ENCODE measurements at regions not wholly inside any gene's neighbourhood (a gene's known extent, or its start where the extent isn't known, plus 50 kb on each side); places are given as distances from the start of the nearest gene placed in this dataset.
"Not testable (repeated sequence)": the region's sequence is repeated elsewhere in the genome, so short reads cannot be mapped to it uniquely, and the experiment has no call there.

DNA sequence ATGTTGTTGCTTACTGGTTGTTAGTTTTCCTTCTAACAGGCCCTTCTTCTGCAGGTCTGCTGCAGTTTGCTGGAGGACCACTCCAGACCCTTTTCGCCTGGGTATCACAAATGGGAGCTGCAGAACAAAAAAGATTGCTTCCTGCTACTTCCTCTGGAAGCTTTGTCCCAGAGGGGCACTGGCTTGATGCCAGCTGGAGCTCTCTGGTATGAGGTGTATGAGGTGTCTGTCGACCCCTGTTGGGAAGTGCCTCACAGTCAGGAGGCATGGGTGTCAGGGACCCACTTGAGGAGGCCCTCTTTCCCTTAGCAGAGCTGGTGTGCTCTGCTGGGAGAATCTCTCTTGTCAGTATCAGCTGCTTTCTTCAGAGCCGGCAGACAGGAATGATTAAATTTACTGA is 127.4 kb upstream of the EDA2R start:
- peaks cover 0 to 12% of the 10 kb centered on the region in 2 donors for H3K9me3 ChIP-seq
- TF ChIP-seq POLR2AphosphoS5 (IDR thresholded peaks at IDR 0.05) (no peak), POLR2A (IDR thresholded peaks at IDR 0.05) (no peak)
- TF ChIP-seq, protein P1, sequence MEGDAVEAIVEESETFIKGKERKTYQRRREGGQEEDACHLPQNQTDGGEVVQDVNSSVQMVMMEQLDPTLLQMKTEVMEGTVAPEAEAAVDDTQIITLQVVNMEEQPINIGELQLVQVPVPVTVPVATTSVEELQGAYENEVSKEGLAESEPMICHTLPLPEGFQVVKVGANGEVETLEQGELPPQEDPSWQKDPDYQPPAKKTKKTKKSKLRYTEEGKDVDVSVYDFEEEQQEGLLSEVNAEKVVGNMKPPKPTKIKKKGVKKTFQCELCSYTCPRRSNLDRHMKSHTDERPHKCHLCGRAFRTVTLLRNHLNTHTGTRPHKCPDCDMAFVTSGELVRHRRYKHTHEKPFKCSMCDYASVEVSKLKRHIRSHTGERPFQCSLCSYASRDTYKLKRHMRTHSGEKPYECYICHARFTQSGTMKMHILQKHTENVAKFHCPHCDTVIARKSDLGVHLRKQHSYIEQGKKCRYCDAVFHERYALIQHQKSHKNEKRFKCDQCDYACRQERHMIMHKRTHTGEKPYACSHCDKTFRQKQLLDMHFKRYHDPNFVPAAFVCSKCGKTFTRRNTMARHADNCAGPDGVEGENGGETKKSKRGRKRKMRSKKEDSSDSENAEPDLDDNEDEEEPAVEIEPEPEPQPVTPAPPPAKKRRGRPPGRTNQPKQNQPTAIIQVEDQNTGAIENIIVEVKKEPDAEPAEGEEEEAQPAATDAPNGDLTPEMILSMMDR (IDR thresholded peaks at IDR 0.05): no peak
- no peak overlapping the region for H3K4me3 ChIP-seq
- H3K4me1 ChIP-seq: no peaks in the 10 kb centered on the region
- no peaks in the 10 kb centered on the region for H3K36me3 ChIP-seq
- intact Hi-C loops (cut with DNase I; ENCODE audit: low total_unique reads): no loop called here
- no peak for DNase-seq (ENCODE audit: low spot score in 2 of 2)
- no peak overlapping the region for H3K27ac ChIP-seq
- H3K27me3 ChIP-seq: peaks cover 0 to 9% of the 10 kb centered on the region in 2 donors

DNA sequence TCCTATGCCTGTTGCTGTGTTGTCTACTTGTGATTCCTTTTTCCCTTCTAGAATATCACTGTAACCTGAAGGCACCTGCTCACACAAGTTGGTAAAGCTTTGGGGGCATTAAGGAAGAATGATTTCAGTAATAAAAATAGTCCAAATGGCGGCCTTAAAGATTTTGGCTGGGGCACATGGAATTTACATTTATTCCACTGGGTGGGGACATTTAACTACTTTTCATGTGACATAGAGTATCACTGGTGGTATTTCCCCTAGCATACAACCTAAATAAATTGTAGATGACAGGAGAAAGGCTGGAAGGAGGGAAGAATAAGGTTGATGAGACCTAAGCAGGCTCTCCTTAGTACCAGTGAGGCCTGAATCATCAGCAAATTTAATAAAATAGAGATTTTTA is 121.8 kb upstream of the EDA2R start:
- intact Hi-C loops (cut with DNase I; ENCODE audit: low total_unique reads): no loop called here
- no peak overlapping the region for H3K4me3 ChIP-seq
- H3K27ac ChIP-seq: no peak overlapping the region
- H3K4me1 ChIP-seq: no peaks in the 10 kb centered on the region
- TF ChIP-seq POLR2AphosphoS5 (IDR thresholded peaks at IDR 0.05) (no peak), POLR2A (IDR thresholded peaks at IDR 0.05) (no peak)
- TF ChIP-seq, protein P1 (IDR thresholded peaks at IDR 0.05): no peak
- DNase-seq (ENCODE audit: low spot score in 2 of 2): no peak
- H3K36me3 ChIP-seq: no peaks in the 10 kb centered on the region
- H3K9me3 ChIP-seq: peaks cover 0 to 8% of the 10 kb centered on the region in 2 donors
- H3K27me3 ChIP-seq: peaks cover 0 to 6% of the 10 kb centered on the region in 2 donors

DNA sequence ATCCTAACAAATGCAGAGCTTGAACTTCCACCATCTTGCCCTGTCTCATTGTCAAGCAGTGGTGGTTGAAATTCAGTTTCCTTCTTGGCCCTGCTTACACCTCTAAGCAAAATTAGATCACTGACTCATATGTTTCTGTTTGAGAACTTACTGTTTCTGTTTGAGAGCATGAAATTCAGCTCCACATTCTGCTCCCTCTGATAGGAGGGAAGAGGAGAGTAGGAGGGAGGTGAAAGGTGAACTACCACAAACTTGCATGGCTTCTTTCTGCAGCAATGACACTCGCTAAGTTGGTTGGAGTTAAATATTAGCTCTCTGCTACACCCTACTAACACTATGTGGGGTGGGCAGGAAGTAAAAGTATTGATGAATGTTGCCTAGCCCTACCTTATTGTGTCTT is 117.8 kb upstream of the EDA2R start:
- H3K4me1 ChIP-seq: no peaks in the 10 kb centered on the region
- H3K4me3 ChIP-seq: no peak overlapping the region
- peaks cover 0 to 8% of the 10 kb centered on the region in 2 donors for H3K9me3 ChIP-seq
- no peak for DNase-seq (ENCODE audit: low spot score in 2 of 2)
- TF ChIP-seq POLR2A (IDR thresholded peaks at IDR 0.05) (no peak), POLR2AphosphoS5 (IDR thresholded peaks at IDR 0.05) (no peak)
- TF ChIP-seq, protein P1 (IDR thresholded peaks at IDR 0.05): no peak
- H3K36me3 ChIP-seq: no peaks in the 10 kb centered on the region
- peaks cover 0 to 6% of the 10 kb centered on the region in 2 donors for H3K27me3 ChIP-seq
- intact Hi-C loops (cut with DNase I; ENCODE audit: low total_unique reads): no loop called here
- H3K27ac ChIP-seq: no peak overlapping the region

DNA sequence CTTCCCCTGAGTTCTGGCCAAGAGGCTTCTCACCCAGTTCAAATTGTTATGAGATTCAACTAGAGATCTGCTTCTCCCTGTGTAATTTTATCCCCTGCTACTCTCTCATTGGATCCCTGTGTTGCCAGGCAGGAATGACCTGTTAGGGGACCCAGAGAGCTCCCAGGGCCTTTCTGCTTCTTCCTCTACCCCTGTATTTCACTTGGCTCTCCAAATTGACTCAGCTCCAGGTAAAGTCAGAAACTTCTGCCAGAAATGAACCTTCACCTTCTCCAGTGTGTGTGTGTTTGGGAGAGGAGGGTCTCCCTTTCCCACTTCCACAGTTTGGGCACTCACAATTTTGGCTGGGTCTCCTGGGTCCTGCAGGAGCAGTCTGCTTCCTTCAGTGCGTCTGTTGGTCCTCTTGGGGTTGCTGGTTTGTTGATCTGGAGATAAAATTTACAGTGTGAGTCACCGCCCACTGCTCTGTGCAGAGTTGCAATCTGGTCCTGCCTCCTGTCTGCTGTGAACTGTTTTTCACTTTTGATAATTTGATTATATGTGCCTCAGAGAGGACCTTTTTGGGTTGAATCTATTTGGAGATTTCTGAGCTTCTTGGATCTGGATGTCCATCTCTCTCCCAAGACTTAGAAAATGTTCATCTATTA is 112.4 kb upstream of the EDA2R start:
- intact Hi-C loops (cut with DNase I; ENCODE audit: low total_unique reads): no loop called here
- no peak overlapping the region for H3K27ac ChIP-seq

DNA sequence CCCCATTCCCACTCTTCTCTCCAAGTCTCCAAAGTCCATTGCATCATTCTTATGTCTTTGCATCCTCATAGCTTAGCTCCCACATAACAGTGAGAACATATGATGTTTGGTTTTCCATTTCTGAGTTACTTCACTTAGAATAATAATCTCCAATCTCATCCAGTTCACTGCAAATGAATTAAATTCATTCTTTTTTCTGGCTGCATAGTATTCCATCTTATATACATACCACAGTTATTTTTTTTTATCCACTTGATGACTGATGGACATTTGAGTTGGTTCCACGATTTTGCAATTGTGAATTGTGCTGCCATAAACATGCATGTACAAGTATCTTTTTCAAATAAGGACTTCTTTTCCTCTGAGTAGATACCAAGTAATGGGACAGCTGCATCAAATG is 105.6 kb upstream of the EDA2R start:
- H3K4me1 ChIP-seq; H3K27me3 ChIP-seq; DNase-seq (ENCODE audit: low spot score in 2 of 2); H3K27ac ChIP-seq; H3K36me3 ChIP-seq; intact Hi-C loops (cut with DNase I; ENCODE audit: low total_unique reads); H3K4me3 ChIP-seq: not testable (repeated sequence)
- peaks cover 0 to 14% of the 10 kb centered on the region in 2 donors for H3K9me3 ChIP-seq

More for the DNA sequence above, 112.4 kb upstream of the EDA2R start:
- DNase-seq (ENCODE audit: low spot score in 2 of 2): no peak
- Histone ChIP-seq H3K4me1 (no peaks in the 10 kb centered on the region), H3K27me3 (peaks cover 0 to 12% of the 10 kb centered on the region in 2 donors), H3K36me3 (no peaks in the 10 kb centered on the region), H3K4me3 (no peak overlapping the region), H3K9me3 (peaks cover 0 to 8% of the 10 kb centered on the region in 2 donors)
- no peak for TF ChIP-seq POLR2AphosphoS5 (IDR thresholded peaks at IDR 0.05)
- TF ChIP-seq, protein P1 (IDR thresholded peaks at IDR 0.05): no peak
- no peak for TF ChIP-seq POLR2A (IDR thresholded peaks at IDR 0.05)
